Amniotic stem cell (primary cell): ENCODE measurements at regions not wholly inside any gene's neighbourhood (a gene's known extent, or its start where the extent isn't known, plus 50 kb on each side); places are given as distances from the start of the nearest gene placed in this dataset.

Experiments
- DNase-seq: peaks from one replicate; lab custom pipeline; 2025; lab: John Stamatoyannopoulos, UW

- no peak for DNase-seq
These were observed 166.4 kb upstream of the FAT1 start for GRCh38 chr4:186889876-186890643.

DNA sequence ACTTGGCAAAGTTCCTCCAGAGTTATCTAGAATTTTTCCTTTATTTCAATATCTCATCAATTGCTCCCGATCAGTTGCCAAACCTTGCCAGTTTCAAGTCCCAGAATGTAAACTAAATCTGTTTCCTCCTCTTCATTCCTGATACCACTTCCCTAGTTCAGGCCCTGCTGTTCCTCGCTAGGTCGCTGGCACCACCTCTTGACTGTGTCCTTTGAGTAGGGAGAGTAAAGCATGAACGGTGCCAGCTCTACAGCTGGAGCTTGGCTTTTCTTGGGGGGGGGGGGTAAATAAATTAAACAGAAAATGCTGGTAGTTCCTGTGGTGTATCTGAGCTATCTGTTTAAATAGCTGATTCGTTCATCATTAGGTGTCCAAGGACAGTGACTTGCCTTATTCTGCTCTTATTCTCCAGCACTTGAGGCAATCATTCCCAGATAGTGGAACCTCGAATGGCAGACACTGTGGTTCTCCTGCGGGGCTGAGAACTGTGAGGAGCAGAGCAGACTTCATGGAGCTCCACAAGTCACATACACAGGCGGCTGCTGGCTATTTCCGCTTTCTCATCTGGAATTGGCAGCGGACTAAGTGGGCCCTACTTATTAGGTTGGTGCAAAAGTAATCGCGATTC, 168.3 kb upstream of the FAT1 start:
- no peak for DNase-seq

DNA sequence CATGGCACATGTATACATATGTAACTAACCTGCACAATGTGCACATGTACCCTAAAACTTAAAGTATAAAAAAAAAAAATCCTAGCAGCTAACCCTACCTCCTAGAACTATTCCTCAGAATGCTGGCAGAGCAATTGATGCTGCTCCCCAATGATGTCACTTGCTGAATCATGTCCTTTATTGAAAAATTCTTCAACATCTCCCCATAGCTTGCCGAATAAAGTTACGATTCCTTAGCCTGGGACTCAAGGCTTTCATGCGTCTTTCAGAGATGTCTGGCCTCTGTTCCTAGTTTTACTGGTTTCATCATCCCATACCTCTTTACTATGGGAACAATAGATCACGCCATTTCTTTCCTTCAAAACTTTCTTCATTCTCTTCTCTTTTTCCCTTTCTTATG, 174.7 kb upstream of the FAT1 start:
- DNase-seq, result no peak

- peak; percentile 69 for DNase-seq
These were observed 176.7 kb upstream of the FAT1 start for GRCh38 chr4:186900232-186900900.

DNA sequence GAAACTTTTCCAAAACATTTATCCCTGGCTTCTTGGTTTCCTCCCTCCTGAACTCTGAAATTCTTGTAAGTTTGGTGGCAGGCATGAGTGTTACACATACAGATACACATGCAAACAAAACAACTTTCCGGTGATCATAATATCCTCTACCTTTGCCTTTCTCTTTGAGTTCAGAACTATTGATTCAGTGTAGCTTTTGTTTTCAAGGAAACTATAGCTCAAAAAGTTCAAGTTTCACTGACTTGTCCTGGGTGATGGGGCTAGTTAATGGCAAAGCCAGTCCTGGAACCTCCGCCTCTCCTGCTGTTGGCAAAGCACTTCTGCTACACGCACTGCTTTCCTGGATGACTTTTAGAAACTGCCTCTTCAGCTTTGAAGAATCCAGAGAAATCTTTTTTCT, 177.3 kb upstream of the FAT1 start:
- no peak for DNase-seq

GRCh38 chr4:186901850-186902249, 178.2 kb upstream of the FAT1 start:
- no peak for DNase-seq

DNA sequence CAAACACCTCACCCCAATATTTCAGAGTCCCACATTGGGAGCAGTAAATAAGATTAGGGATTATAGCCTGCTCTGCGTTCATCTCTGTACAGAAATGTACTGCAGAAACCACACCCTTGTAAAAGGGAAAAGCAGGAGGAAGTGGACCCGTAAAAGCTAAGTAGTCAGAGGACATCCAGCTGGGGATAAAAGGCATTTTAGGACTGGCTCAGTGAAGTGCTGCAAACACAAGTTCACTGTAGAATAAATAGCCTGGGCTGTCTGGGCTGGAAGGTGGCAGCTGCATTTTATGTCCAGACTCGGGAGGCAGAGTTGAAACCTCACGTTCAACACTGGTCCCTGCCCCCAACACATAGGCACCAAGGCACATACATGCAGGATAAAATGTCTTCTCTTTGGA, 178.7 kb upstream of the FAT1 start:
- DNase-seq, result no peak

GRCh38 chr4:186904101-186904500, 180.4 kb upstream of the FAT1 start:
- peak; percentile 70 for DNase-seq

DNA sequence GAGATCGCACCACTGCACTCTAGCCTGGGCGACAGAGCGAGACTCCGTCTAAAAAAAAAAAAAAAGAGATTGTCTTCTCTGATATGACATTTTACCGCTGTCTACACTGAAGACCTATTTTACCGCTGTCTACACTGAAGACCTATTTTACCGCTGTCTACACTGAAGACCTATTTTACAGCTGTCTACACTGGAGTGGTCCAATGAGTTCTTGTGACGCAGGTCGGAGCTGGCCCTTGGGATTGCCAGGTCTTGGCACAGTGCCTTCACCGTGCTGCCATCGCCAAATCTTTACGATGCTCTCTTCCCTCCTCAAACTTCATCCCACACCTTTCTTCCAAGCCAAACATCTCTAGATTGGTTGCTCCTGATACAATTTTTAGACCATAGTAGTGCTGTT, 183.1 kb upstream of the FAT1 start:
- DNase-seq, result no peak

GRCh38 chr4:186910385-186910784, 186.7 kb upstream of the FAT1 start:
- no peak for DNase-seq

DNA sequence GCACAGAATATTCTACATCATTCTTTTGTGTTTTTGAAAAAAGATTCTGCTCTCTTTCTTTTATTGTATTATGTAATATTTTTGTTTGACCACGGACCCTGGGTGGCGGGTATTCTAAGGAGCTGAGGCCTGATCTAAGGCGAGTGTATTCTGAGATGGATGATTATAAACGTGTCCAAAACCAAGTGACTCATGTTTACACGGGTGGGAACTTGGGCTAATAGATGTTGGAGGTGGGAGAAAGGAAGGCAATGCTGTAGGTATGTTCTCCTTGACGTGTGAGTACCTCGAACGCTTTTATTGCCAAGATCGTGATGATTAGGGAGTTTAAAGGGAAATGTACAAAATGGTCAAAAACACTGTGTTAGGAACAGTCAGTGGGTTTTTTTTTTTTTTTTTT, 188.9 kb upstream of the FAT1 start:
- no peak for DNase-seq

DNA sequence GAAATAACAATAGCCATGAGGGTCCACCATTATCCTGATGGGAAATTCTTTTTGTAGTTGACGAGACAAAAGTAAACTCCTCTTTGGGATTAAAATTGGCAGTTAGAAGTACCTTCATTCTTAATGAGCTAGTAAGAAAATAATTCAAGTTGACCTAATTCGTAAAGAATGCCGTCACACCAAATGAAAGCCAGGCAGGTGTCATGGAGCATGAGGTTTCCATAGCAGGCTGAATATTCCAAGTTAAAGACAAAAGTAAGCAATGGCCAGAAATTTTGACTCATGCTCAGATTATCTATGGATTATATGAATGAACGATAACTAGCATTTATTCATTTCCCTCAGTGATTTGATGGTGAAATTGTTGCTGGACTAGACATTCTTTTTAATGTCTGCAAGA, 192.2 kb upstream of the FAT1 start:
- DNase-seq, result no peak

DNA sequence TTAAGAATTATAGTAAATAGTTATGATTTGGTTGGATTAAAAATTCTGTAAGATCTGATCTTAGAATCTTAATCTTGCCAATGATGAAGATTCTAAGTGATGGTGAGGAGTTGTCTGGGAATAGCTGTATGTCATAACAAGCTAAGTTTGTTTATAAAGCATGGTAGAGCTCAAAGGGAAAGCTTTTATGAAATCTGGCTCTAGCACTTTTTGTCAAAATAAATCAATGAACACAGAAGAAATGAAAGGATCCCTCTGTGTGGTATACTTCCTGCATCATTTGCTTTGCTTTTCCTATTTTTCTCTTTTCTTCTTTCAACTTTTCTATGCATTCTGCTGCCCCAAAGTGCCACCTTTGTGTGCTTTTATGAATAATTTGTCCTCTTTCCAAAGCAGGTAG, 193.5 kb upstream of the FAT1 start:
- no peak for DNase-seq

GRCh38 chr4:186918466-186918865, 194.8 kb upstream of the FAT1 start:
- DNase-seq, result no peak

DNA sequence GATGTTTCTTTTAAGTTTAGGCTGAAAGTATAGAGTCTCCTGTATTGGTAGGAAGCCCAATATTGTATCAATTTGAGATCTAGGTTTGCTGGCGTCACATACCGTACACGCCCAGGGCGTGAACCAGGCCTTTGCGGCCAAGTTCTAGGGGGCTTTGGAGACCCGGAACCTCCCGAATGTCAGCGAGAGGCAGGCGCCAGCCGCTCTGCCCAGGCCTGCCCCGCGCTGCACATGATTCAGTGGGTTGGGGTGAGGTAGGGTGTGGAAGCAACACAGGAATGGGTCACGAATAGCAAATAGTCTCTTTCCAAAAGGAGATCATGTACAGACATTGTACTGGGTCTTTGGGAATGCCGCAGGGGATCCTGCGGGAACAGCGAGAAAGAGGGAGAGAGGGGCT, 195.7 kb upstream of the FAT1 start:
- no peak for DNase-seq

GRCh38 chr4:186920483-186920882, 196.8 kb upstream of the FAT1 start:
- DNase-seq, result no peak

DNA sequence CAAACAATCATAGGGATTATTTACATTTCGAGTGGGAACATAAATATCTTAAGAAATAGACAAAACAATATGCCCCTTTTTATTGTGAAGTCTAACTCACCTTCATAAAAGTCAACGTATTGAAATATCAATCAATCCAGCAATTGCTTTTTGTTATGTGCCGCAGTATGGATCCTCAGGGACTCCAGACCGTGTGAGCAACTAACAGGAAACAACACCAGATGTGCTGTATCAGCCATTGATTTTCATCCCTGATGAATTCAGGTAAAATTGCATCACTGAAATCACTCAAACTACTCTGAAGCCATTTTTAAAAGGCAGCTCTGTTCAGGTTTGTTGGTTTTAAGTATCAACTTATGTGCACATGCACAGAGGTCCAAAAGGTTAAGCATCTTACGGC, 197.3 kb upstream of the FAT1 start:
- DNase-seq, result no peak

GRCh38 chr4:186924723-186925122, 201.1 kb upstream of the FAT1 start:
- no peak for DNase-seq

GRCh38 chr4:186927624-186928023, 204.0 kb upstream of the FAT1 start:
- DNase-seq, result no peak

DNA sequence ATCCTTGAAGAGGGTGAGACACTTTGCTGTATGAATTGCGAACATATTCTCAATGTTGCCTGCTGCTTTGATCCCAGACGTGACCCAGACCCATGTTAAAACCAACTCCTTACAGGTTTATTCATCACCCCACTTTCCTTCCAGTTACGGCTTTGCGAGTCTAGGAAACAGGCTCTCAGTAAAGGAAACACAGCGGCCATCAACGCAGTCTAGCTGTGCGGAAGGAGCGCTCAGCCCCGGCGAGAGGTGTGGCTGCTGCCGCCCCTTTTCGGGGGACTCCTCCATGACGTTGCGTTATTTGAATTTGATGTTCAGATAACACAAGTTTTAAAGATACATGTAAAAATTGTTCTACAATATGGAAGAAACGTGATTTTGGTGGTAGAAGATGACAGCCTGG, 206.4 kb upstream of the FAT1 start:
- no peak for DNase-seq

GRCh38 chr4:186931519-186931918, 207.9 kb upstream of the FAT1 start:
- DNase-seq, result no peak

DNA sequence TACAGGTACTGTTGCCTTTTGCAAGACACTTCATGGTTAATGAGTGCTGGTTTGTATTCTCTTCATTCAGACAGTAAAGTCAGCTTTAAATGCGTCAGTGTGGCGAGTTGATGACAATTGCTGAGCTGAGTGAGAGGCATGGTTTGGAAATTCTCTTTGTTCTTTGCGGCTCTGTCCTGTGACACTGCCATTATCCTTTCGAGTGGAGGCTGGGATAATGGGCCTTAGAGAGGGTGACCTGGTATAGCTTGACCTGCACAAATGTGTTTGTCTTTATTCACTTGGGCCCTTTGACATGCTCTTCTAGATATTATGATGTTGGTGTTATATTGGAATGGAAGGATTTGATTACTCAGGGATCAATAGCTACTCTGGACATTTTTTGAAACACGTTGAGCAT, 208.5 kb upstream of the FAT1 start:
- DNase-seq, result no peak

GRCh38 chr4:186932631-186933187, 209.1 kb upstream of the FAT1 start:
- DNase-seq, result no peak
